GM23248 (cell line): ENCODE measurements at regions not wholly inside any gene's neighbourhood (a gene's known extent, or its start where the extent isn't known, plus 50 kb on each side); places are given as distances from the start of the nearest gene placed in this dataset.

Experiments used
- DNase-seq: peaks from one replicate; pipeline ENCODE4 v3.0.0-alpha.2; 2015
- H2AFZ ChIP-seq: fragments of 200-600 bp; sonication (generic); 2 replicates; pipeline ENCODE4 v1.6.1; 2016; ENCODE audit warnings: antibody characterized with exemption
- H3F3A ChIP-seq: fragments of 200-600 bp; sonication (generic); 2 replicates; pipeline ENCODE4 v1.6.1; 2016; ENCODE audit warnings: mild to moderate bottlenecking, antibody characterized with exemption, mixed run types; ENCODE audit not compliant: insufficient read depth
- H3K27ac ChIP-seq: fragments of 200-600 bp; sonication (generic); 2 replicates; pipeline ENCODE4 v1.5.1; 2016; ENCODE audit warnings: mild to moderate bottlenecking
- H3K27me3 ChIP-seq: fragments of 200-600 bp; sonication (generic); replicated peaks from 2 replicates; pipeline ENCODE4 v1.6.1; 2016; ENCODE audit warnings: mild to moderate bottlenecking; ENCODE audit not compliant: insufficient read depth
- H3K36me3 ChIP-seq: fragments of 200-600 bp; sonication (generic); 2 replicates; pipeline ENCODE4 v1.6.1; 2016; ENCODE audit warnings: low read depth, mild to moderate bottlenecking
- H3K4me1 ChIP-seq: fragments of 200-600 bp; sonication (generic); 2 replicates; pipeline ENCODE4 v1.6.1; 2016; ENCODE audit warnings: mild to moderate bottlenecking; ENCODE audit not compliant: insufficient read depth
- H3K4me2 ChIP-seq: fragments of 200-600 bp; sonication (generic); one replicate; pipeline ENCODE4 v1.6.1; 2016; ENCODE audit warnings: mild to moderate bottlenecking; ENCODE audit not compliant: unreplicated experiment
- H3K4me3 ChIP-seq: fragments of 200-600 bp; sonication (generic); 2 replicates; pipeline ENCODE4 v1.5.1; 2016; ENCODE audit warnings: mild to moderate bottlenecking
- H3K79me2 ChIP-seq: fragments of 200-600 bp; sonication (generic); 2 replicates; pipeline ENCODE4 v1.6.1; 2016; ENCODE audit warnings: mild to moderate bottlenecking; ENCODE audit not compliant: insufficient read depth
- H3K9ac ChIP-seq: fragments of 200-600 bp; sonication (generic); 2 replicates; pipeline ENCODE4 v1.6.1; 2016; ENCODE audit warnings: mild to moderate bottlenecking
- H3K9me2 ChIP-seq: fragments of 200-600 bp; sonication (generic); 2 replicates; pipeline ENCODE4 v1.6.1; 2016; ENCODE audit warnings: mixed run types, mild to moderate bottlenecking, moderate library complexity; ENCODE audit not compliant: insufficient read depth
- H3K9me3 ChIP-seq: fragments of 200-600 bp; sonication (generic); one replicate; pipeline ENCODE4 v1.6.1; 2017; ENCODE audit warnings: low read depth
- H4K20me1 ChIP-seq: fragments of 200-600 bp; sonication (generic); 2 replicates; pipeline ENCODE4 v1.6.0; 2016; ENCODE audit not compliant: insufficient read depth
- EZH2 ChIP-seq: fragments of 200-600 bp; sonication (generic); IDR thresholded peaks from 2 replicates; pipeline ENCODE4 v1.6.1; 2018; ENCODE audit warnings: antibody characterized with exemption, mild to moderate bottlenecking; ENCODE audit not compliant: insufficient read depth, poor library complexity, severe bottlenecking
- EZH2phosphoT487 ChIP-seq: fragments of 200-600 bp; sonication (generic); IDR thresholded peaks from 2 replicates; pipeline ENCODE4 v1.6.1; 2018; ENCODE audit warnings: antibody characterized with exemption, moderate library complexity, mild to moderate bottlenecking, low read depth; ENCODE audit not compliant: insufficient read depth
- WGBS, 2 experiments: methylation state at CpG; one replicate each; pipeline ENCODE4 v1.1.6; 2015 to 2017; ENCODE audit warnings: low lambda C conversion rate in 2 of 2, low coverage in 1 of 2; ENCODE audit errors: missing lambda C conversion rate in 2 of 2; 5-methylcytosine and 5-hydroxymethylcytosine counted together
- in situ Hi-C: fragments of 300-500 bp; cut with MboI; formaldehyde crosslinking; loops from 2 replicates; pipeline ENCODE4 v1.15.0; 2020

DNA sequence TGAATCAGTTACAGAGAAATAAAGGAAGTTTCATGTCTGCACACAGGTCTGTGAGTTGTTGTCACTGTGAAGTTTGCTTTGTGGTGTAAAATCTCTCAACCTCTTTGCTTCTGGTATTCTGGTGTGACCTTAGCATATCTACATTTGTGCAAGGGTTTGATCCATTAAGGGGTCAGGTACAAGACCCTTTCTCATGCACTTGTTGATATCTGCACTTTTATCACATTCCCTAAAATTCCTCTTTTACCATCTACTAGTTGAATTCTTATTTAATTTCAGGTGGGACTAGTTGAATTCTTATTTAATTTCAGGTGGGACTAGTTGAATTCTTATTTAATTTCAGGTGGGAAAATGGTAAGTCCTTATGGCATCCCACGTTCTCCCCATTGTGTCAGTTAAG is 306.7 kb upstream of the ZNF608 start:
- no peaks in the 10 kb centered on the region for H3F3A ChIP-seq
- DNase-seq, result no peak
- no peaks in the 10 kb centered on the region for H3K27me3 ChIP-seq
- no peak overlapping the region for H3K4me2 ChIP-seq
- in situ Hi-C loops, result no loop called here
- no peak overlapping the region for H3K9ac ChIP-seq
- H3K4me3 ChIP-seq, result no peak overlapping the region
- no peaks in the 10 kb centered on the region for H3K79me2 ChIP-seq
- H3K27ac ChIP-seq, result no peak overlapping the region
- 74 to 79% methylated on average over 1 of the region's 1 CpG for WGBS, 2 experiments
- H2AFZ ChIP-seq, result no peak overlapping the region
- H3K9me2 ChIP-seq, result no peaks in the 10 kb centered on the region
- no peak for TF ChIP-seq EZH2phosphoT487
- H3K9me3 ChIP-seq, result no peaks in the 10 kb centered on the region
- H3K36me3 ChIP-seq, result no peaks in the 10 kb centered on the region
- no peaks in the 10 kb centered on the region for H4K20me1 ChIP-seq
- H3K4me1 ChIP-seq, result no peaks in the 10 kb centered on the region

- no peaks in the 10 kb centered on the region for H4K20me1 ChIP-seq
- H3K4me3 ChIP-seq, result no peak overlapping the region
- in situ Hi-C loops, result no loop called here
- H3K36me3 ChIP-seq, result no peaks in the 10 kb centered on the region
- no peak overlapping the region for H3K9ac ChIP-seq
- H2AFZ ChIP-seq, result no peak overlapping the region
- DNase-seq, result no peak
- TF ChIP-seq EZH2phosphoT487 (no peak), EZH2 (no peak)
- no peaks in the 10 kb centered on the region for H3K9me2 ChIP-seq
- no peaks in the 10 kb centered on the region for H3K27me3 ChIP-seq
- no peak overlapping the region for H3K4me2 ChIP-seq
- H3K79me2 ChIP-seq, result no peaks in the 10 kb centered on the region
- H3K9me3 ChIP-seq, result no peaks in the 10 kb centered on the region
- no peaks in the 10 kb centered on the region for H3F3A ChIP-seq
- 98% methylated on average over 4 of the region's 4 CpGs for WGBS, 2 experiments
- no peaks in the 10 kb centered on the region for H3K4me1 ChIP-seq
- H3K27ac ChIP-seq, result no peak overlapping the region
These were observed 307.7 kb upstream of the ZNF608 start for GRCh38 chr5:125054146-125054545.

- H3K9me2 ChIP-seq, result no peaks in the 10 kb centered on the region
- in situ Hi-C loops, result no loop called here
- H3F3A ChIP-seq, result no peaks in the 10 kb centered on the region
- H3K4me3 ChIP-seq, result no peak overlapping the region
- 88 to 90% methylated on average over 6 of the region's 6 CpGs for WGBS, 2 experiments
- H2AFZ ChIP-seq, result no peak overlapping the region
- no peaks in the 10 kb centered on the region for H3K9me3 ChIP-seq
- H3K36me3 ChIP-seq, result no peaks in the 10 kb centered on the region
- no peak overlapping the region for H3K27ac ChIP-seq
- no peak for TF ChIP-seq EZH2
- H3K27me3 ChIP-seq, result no peaks in the 10 kb centered on the region
- no peak overlapping the region for H3K4me2 ChIP-seq
- no peaks in the 10 kb centered on the region for H4K20me1 ChIP-seq
- no peak overlapping the region for H3K9ac ChIP-seq
- no peaks in the 10 kb centered on the region for H3K79me2 ChIP-seq
- no peak for DNase-seq
- H3K4me1 ChIP-seq, result no peaks in the 10 kb centered on the region
These were observed 310.4 kb upstream of the ZNF608 start for GRCh38 chr5:125056671-125057485.

DNA sequence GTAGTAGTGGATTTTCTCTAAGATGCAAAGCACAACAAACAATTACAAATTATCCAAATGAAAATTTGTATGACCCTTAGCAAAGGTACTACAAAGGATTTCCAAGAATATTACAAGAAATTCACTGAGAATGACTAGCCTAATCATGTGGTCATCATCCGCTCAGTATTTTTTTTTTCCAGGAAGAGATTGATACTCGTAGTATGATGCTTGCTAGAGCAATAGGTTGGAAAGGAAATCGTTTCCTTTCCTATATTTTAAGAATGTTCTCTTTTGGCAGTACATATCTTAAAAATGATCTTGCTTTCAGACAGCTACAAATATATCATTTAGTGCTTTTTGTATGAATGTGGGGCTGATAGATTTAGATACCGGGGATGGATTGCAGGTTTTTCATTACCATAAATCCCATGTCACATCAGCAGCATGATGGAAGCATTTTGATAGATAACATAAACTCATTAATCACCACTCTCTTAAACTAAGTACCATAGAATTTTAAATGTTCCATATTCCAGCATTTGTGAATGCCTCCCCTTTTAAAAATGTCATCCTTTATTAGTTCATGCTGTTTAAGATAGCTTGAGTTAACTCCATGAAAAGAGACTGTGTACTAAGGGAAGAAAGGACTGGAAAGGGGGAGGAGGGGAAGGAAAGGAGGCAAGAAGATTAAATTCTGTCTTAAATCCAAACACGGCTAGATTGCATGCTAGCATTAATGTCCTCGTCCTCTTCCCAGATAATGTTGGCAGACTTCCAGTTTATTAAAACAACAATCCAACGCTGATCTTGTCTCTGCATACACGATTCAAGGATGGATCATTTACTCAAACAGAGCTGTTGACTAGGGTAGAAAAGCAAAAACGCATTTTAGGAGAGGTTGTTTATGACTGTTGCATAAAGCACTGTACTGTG is 311.7 kb upstream of the ZNF608 start:
- no peak overlapping the region for H3K9ac ChIP-seq
- H3K4me2 ChIP-seq, result no peak overlapping the region
- H3K9me2 ChIP-seq, result no peaks in the 10 kb centered on the region
- no peak overlapping the region for H2AFZ ChIP-seq
- WGBS, 2 experiments, result 41 to 42% methylated on average over 9 of the region's 9 CpGs
- DNase-seq, result peak; percentile 24
- H3F3A ChIP-seq, result no peaks in the 10 kb centered on the region
- H3K36me3 ChIP-seq, result no peaks in the 10 kb centered on the region
- no peak overlapping the region for H3K4me3 ChIP-seq
- H3K4me1 ChIP-seq, result no peaks in the 10 kb centered on the region
- H3K27me3 ChIP-seq, result no peaks in the 10 kb centered on the region
- in situ Hi-C loops, result no loop called here
- H4K20me1 ChIP-seq, result no peaks in the 10 kb centered on the region
- no peaks in the 10 kb centered on the region for H3K9me3 ChIP-seq
- no peaks in the 10 kb centered on the region for H3K79me2 ChIP-seq
- TF ChIP-seq EZH2, result no peak
- TF ChIP-seq EZH2phosphoT487, result no peak
- H3K27ac ChIP-seq, result no peak overlapping the region
